Suppressor macrophage treated with lipopolysaccharide for 1 hour (primary cell): ENCODE measurements at regions not wholly inside any gene's neighbourhood (a gene's known extent, or its start where the extent isn't known, plus 50 kb on each side); places are given as distances from the start of the nearest gene placed in this dataset.

Experiments used
- DNase-seq, 3 donors: peaks; one replicate each; pipeline ENCODE4 v3.0.0-alpha.2; 2020 to 2022

- no peak for DNase-seq
Measured at GRCh38 chr13:33953781-33954180, 135.8 kb downstream of the RFC3 start.

- no peak for DNase-seq
Measured at GRCh38 chr13:33956346-33956745, 138.4 kb downstream of the RFC3 start.

GRCh38 chr13:33957497-33957905 lies 139.6 kb downstream of the RFC3 start:
- DNase-seq: no peak

- DNase-seq: no peak
Measured at GRCh38 chr13:33958964-33959363, 141.0 kb downstream of the RFC3 start.

GRCh38 chr13:33963134-33963533 lies 145.2 kb downstream of the RFC3 start:
- DNase-seq: no peak

GRCh38 chr13:33963895-33964294 lies 145.9 kb downstream of the RFC3 start:
- DNase-seq: no peak

GRCh38 chr13:33968520-33969507 lies 150.9 kb downstream of the RFC3 start:
- no peak for DNase-seq

- DNase-seq: no peak
Measured at GRCh38 chr13:33970746-33971561, 153.0 kb downstream of the RFC3 start.

GRCh38 chr13:33971562-33971819 lies 153.5 kb downstream of the RFC3 start:
- no peak for DNase-seq

GRCh38 chr13:33973194-33973593 lies 155.2 kb downstream of the RFC3 start:
- DNase-seq: no peak

GRCh38 chr13:33976965-33977364 lies 159.0 kb downstream of the RFC3 start:
- no peak for DNase-seq

GRCh38 chr13:33978653-33979052 lies 160.7 kb downstream of the RFC3 start:
- DNase-seq: no peak

GRCh38 chr13:33992881-33993336 lies 175.0 kb downstream of the RFC3 start:
- DNase-seq: no peak

- no peak for DNase-seq
Measured at GRCh38 chr13:33994198-33994597, 176.2 kb downstream of the RFC3 start.

GRCh38 chr13:33994826-33995502 lies 177.0 kb downstream of the RFC3 start:
- no peak for DNase-seq

- DNase-seq: no peak
Measured at GRCh38 chr13:33996636-33997035, 178.7 kb downstream of the RFC3 start.

GRCh38 chr13:33997574-33997973 lies 179.6 kb downstream of the RFC3 start:
- no peak for DNase-seq

- no peak for DNase-seq
Measured at GRCh38 chr13:33999811-34000605, 182.1 kb downstream of the RFC3 start.

GRCh38 chr13:34000955-34001354 lies 183.0 kb downstream of the RFC3 start:
- DNase-seq: no peak

GRCh38 chr13:34001389-34001788 lies 183.4 kb downstream of the RFC3 start:
- DNase-seq: no peak

GRCh38 chr13:34002141-34002540 lies 184.2 kb downstream of the RFC3 start:
- DNase-seq: no peak

GRCh38 chr13:34002924-34003323 lies 185.0 kb downstream of the RFC3 start:
- no peak for DNase-seq

GRCh38 chr13:34003656-34004055 lies 185.7 kb downstream of the RFC3 start:
- no peak for DNase-seq
